Stomach smooth muscle (tissue), 2 donors: ENCODE measurements at regions not wholly inside any gene's neighbourhood (a gene's known extent, or its start where the extent isn't known, plus 50 kb on each side); places are given as distances from the start of the nearest gene placed in this dataset.

Experiments
- H3K27ac ChIP-seq: one replicate; pipeline ENCODE4 v1.7.0; 2013; ENCODE audit warnings: mild to moderate bottlenecking, low read length, inconsistent platforms
- H3K27me3 ChIP-seq, 2 donors: one replicate each; pipeline ENCODE4 v1.7.0; 2013; ENCODE audit warnings: low read length in 2 of 2; ENCODE audit not compliant: insufficient read depth in 2 of 2, control insufficient read depth in 1 of 2
- H3K36me3 ChIP-seq, 2 donors: one replicate each; pipeline ENCODE4 v1.7.0; 2013; ENCODE audit warnings: low read length in 2 of 2; ENCODE audit not compliant: control insufficient read depth in 2 of 2, insufficient read depth in 2 of 2
- H3K4me1 ChIP-seq: one replicate; pipeline ENCODE4 v1.7.0; 2013; ENCODE audit warnings: low read length; ENCODE audit not compliant: control insufficient read depth, insufficient read depth
- H3K4me3 ChIP-seq, 2 donors: one replicate each; pipeline ENCODE4 v1.7.0; 2013; ENCODE audit warnings: low read length in 2 of 2
- H3K9ac ChIP-seq, 2 donors: one replicate each; pipeline ENCODE4 v1.7.0; 2013; ENCODE audit warnings: low read length in 2 of 2, mild to moderate bottlenecking in 1 of 2
- H3K9me3 ChIP-seq, 2 donors: one replicate each; pipeline ENCODE4 v1.7.0; 2013; ENCODE audit warnings: low read length in 2 of 2; ENCODE audit not compliant: control insufficient read depth in 2 of 2
- donor health status: healthy.
- donor health status: Pancreatic carcinoma.

- Histone ChIP-seq H3K9me3 (no peaks in the 10 kb centered on the region), H3K4me3 (no peak overlapping the region), H3K27me3 (no peaks in the 10 kb centered on the region), H3K4me1 (no peaks in the 10 kb centered on the region), H3K27ac (no peak overlapping the region), H3K36me3 (no peaks in the 10 kb centered on the region), H3K9ac (no peak overlapping the region)
Measured at GRCh38 chr14:54048311-54048710, 91.7 kb upstream of the BMP4 start.

GRCh38 chr14:54048736-54049135 lies 92.1 kb upstream of the BMP4 start:
- Histone ChIP-seq H3K4me1 (no peaks in the 10 kb centered on the region), H3K9me3 (no peaks in the 10 kb centered on the region), H3K27ac (no peak overlapping the region), H3K36me3 (no peaks in the 10 kb centered on the region), H3K9ac (no peak overlapping the region), H3K27me3 (no peaks in the 10 kb centered on the region), H3K4me3 (no peak overlapping the region)

DNA sequence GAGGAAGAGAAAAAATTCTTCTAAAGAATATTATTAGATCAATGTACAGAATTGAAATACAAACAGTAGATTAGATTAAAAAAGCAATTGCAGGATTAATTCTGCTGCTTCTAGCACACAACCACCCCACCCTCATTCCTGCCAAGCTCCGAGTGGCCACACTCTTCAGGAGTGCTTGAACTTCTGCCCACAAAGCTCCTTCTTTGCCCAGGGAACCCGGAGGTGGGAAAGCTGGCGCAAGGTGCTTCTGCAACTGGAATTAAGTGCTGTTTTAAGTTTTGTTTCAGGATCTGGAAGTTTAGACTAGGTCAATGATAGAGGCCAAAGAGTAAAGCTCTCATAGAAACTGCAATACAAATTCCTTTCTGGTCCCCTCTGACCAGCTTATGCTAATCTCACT lies 94.1 kb upstream of the BMP4 start:
- H3K4me1 ChIP-seq = no peaks in the 10 kb centered on the region
- H3K27me3 ChIP-seq = no peaks in the 10 kb centered on the region
- H3K4me3 ChIP-seq = no peak overlapping the region
- no peak overlapping the region for H3K9ac ChIP-seq
- no peaks in the 10 kb centered on the region for H3K36me3 ChIP-seq
- H3K9me3 ChIP-seq = no peaks in the 10 kb centered on the region
- no peak overlapping the region for H3K27ac ChIP-seq

- H3K36me3 ChIP-seq = no peaks in the 10 kb centered on the region
- no peaks in the 10 kb centered on the region for H3K4me1 ChIP-seq
- H3K27ac ChIP-seq = no peak overlapping the region
- no peaks in the 10 kb centered on the region for H3K27me3 ChIP-seq
- no peaks in the 10 kb centered on the region for H3K9me3 ChIP-seq
- no peak overlapping the region for H3K4me3 ChIP-seq
- H3K9ac ChIP-seq = no peak overlapping the region
Measured at GRCh38 chr14:54052696-54053385, 96.2 kb upstream of the BMP4 start.

DNA sequence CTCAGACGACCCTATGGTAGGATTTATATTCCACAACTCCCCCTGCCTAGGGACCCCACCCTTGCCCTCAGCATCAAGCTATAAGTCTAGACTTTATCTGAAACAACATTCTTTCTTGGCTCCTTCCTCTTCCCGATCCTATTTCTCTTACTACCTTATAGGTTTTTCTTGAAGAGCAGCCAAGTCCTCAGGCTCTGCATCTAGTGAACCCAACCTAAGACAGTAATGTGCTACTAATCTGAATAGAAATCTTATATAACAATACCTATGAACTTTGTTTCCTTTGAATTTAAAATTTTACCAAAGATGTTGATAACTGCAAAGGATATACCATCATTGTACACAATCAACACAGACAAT lies 96.7 kb upstream of the BMP4 start:
- Histone ChIP-seq H3K9me3 (no peaks in the 10 kb centered on the region), H3K4me1 (no peaks in the 10 kb centered on the region), H3K36me3 (no peaks in the 10 kb centered on the region), H3K4me3 (no peak overlapping the region), H3K27ac (no peak overlapping the region), H3K27me3 (no peaks in the 10 kb centered on the region), H3K9ac (no peak overlapping the region)

DNA sequence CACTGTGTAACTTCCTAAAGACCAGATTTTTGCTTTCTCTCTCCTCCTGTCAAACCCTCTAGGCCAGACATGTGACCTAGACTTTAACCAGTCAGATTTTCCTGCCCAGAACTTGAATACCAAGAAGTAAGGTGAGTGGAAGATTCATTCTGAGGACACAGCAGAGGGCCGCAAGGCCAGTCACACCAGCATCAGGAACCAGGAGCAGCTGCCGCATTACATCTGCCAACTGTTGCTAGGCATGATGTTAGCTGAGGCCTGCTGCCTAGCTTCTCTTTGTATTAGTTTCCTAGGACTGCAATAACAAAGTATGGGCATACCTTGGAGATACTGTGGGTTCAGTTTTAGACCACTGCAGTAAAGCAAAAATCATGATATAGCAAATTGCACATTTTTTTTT lies 101.9 kb upstream of the BMP4 start:
- H3K9ac ChIP-seq = no peak overlapping the region
- no peaks in the 10 kb centered on the region for H3K36me3 ChIP-seq
- H3K27ac ChIP-seq = no peak overlapping the region
- no peaks in the 10 kb centered on the region for H3K9me3 ChIP-seq
- no peaks in the 10 kb centered on the region for H3K4me1 ChIP-seq
- H3K27me3 ChIP-seq = no peaks in the 10 kb centered on the region
- H3K4me3 ChIP-seq = no peak overlapping the region

GRCh38 chr14:54083549-54084239 lies 127.1 kb upstream of the BMP4 start:
- H3K27ac ChIP-seq = no peak overlapping the region
- H3K27me3 ChIP-seq = no peaks in the 10 kb centered on the region
- peaks cover 0 to 2% of the 10 kb centered on the region in 2 donors for H3K9me3 ChIP-seq
- no peaks in the 10 kb centered on the region for H3K36me3 ChIP-seq
- no peaks in the 10 kb centered on the region for H3K4me1 ChIP-seq
- H3K4me3 ChIP-seq = no peak overlapping the region
- H3K9ac ChIP-seq = no peak overlapping the region

DNA sequence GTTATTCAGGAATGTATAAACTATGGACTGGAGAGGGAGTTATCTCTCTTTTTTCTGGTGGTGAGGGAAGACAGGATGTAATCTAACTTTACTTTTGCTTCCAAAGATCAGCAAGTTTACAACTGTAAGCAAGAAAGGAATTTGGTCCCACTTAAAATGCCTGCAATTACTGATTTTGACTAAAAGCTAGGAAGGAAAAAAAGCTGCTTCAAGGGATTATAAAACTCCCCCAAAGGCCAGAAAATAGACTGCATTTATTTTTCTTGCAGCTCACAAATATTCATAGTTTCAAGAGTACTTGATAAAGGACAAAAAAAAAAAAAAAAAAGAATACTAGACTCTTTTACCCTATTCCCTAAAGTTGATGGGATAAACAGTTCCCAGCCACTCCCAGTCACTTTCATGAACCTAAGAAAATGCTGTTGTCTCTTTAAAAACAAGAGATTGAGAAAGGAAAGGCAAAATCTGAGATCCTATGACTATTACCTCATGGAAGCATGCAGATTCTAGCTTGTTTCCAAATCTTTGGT lies 128.7 kb upstream of the BMP4 start:
- Histone ChIP-seq H3K9ac (no peak overlapping the region), H3K27me3 (no peaks in the 10 kb centered on the region), H3K27ac (no peak overlapping the region), H3K9me3 (peaks cover 0 to 2% of the 10 kb centered on the region in 2 donors), H3K36me3 (no peaks in the 10 kb centered on the region), H3K4me1 (no peaks in the 10 kb centered on the region), H3K4me3 (no peak overlapping the region)

DNA sequence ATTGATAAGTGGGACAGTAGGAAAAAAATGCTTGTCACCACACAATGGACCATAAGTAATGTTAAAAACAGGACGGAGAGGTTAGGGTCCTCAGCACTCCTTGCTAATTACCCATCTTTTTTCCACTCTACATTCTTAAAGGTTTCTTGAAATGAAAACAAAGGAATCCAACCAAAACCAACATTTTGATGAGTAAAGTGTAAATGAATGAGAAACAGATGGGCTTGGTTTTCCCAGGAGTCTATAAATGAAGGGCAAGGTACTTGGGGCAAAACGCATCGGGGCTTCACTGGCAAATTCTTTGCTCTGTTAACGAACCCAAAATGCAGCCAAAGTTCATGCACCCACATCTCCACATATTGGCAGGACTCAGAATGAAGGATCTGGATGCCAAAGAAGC lies 129.2 kb upstream of the BMP4 start:
- peaks cover 0 to 2% of the 10 kb centered on the region in 2 donors for H3K9me3 ChIP-seq

DNA sequence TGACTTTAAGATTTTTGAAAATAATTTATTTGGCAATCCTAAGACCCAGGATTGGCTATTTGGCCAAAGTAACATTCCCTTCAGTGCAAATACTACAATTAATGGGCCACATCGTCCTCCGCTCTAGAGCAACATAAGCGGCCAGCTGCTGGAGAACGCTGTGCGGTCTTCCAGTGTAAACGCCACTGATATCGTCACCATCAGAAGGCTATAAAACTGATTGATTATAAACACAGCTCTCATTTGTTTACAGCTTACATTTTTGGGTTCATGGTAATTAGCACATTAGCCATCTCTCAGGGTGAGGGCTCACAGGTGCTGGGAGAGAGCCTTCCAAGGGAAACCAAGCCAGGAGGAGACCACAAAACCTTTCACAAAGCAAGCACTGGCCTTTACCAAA lies 130.1 kb upstream of the BMP4 start:
- Histone ChIP-seq H3K27me3 (no peaks in the 10 kb centered on the region), H3K9ac (no peak overlapping the region), H3K9me3 (peaks cover 0 to 2% of the 10 kb centered on the region in 2 donors), H3K4me3 (no peak overlapping the region), H3K4me1 (no peaks in the 10 kb centered on the region), H3K36me3 (no peaks in the 10 kb centered on the region), H3K27ac (no peak overlapping the region)

More for the DNA sequence above, 129.2 kb upstream of the BMP4 start:
- H3K4me3 ChIP-seq = no peak overlapping the region
- no peak overlapping the region for H3K27ac ChIP-seq
- no peaks in the 10 kb centered on the region for H3K36me3 ChIP-seq
- H3K9ac ChIP-seq = no peak overlapping the region
- H3K4me1 ChIP-seq = no peaks in the 10 kb centered on the region
- H3K27me3 ChIP-seq = no peaks in the 10 kb centered on the region

DNA sequence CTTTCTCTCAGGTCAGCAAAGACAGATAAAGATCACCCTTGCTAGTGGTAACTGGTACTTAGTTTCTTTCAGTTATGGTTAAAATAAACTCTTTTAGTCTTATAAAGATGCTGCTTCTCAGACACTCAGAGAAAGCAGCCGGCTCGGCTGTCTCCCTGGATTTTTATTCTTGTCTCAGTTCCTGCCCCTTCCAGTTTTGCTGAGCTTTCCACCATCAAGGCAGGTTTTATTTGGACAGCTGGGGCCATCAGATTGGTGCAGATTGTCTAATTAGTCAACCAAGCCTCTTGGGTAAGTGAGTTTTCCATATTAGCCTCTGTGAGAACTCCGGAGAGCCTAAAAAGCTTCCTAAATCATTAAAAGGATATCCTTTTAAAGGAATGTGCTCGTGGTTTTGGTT lies 130.8 kb upstream of the BMP4 start:
- Histone ChIP-seq H3K27me3 (no peaks in the 10 kb centered on the region), H3K9me3 (peaks cover 0 to 2% of the 10 kb centered on the region in 2 donors), H3K27ac (no peak overlapping the region), H3K9ac (no peak overlapping the region), H3K36me3 (no peaks in the 10 kb centered on the region), H3K4me3 (no peak overlapping the region), H3K4me1 (no peaks in the 10 kb centered on the region)
